ENCODE measurements at regions not wholly inside any gene's neighbourhood (a gene's known extent, or its start where the extent isn't known, plus 50 kb on each side); places are given as distances from the start of the nearest gene placed in this dataset.
A peak's percentile ranks its signal among the peaks of the same experiment; 100 is the strongest.

DNA sequence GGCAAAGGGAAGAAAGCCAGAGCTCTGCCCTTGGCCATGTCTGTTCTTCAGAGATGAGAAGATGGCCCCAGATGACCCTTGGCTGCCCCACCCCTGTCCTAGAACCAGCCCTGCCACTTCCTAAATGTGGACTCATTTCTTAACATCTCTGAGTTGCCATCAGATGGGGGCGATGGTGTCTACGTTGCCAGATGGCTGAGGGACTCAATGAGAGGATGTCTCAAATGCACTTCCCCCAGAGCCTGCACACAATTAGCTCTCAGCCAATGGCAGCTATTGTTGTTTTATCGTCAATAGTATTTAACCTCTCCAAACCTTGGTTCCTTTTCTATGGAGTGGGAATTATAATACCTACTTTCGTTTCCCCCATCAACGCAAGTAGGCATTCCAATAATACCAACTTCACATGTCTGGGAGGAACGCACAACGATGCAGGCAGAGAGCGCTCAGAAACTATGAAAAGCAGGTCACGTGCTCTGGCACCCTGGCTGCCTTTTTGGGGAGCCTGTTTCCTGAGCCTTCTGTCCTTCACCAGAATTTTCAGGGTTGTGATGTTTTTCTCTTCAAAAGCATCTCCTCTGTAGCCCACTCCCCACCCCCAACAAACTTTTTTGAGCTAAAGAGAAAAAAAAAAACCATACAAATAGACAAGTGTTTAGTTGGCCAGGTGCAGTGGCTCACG is 100.3 kb downstream of the MCFD2 start:
- ChIA-PET CTCF (interaction anchor here (1.0 to 4.0 kb wide), 8 partner anchors 9 to 61 kb away, joined by 3 to 21 read pairs (median 12); no protein-coding TSS in a partner anchor), POLR2A (no interaction called here)
- Histone ChIP-seq H3K4me2 (ENCODE audit: insufficient read depth, low read length) (peak overlapping the region; percentile 23), H3K27me3 (ENCODE audit: control insufficient read depth in 2 of 2, insufficient read depth in 2 of 2, low read length in 2 of 2) (no peaks in the 10 kb centered on the region), H3K36me3 (ENCODE audit: control insufficient read depth in 2 of 2, extremely low read depth in 1 of 2, insufficient read depth in 2 of 2, low read length in 2 of 2) (no peaks in the 10 kb centered on the region), H4K20me1 (replicated peaks; ENCODE audit: control insufficient read depth, extremely low read depth, insufficient read depth, low read length) (no peaks in the 10 kb centered on the region), H2AFZ (ENCODE audit: low read depth, low read length) (peak overlapping the region; percentile 36), H3K4me3 (replicated peaks in 1 of 3; ENCODE audit: insufficient read depth in 1 of 3, low read depth in 1 of 3, low read length in 3 of 3) (no peak overlapping the region), H3K79me2 (ENCODE audit: control insufficient read depth, insufficient read depth, low read length) (no peaks in the 10 kb centered on the region), H3K27ac (ENCODE audit: insufficient read depth, low read depth, low read length) (no peak overlapping the region), H3K9me1 (replicated peaks; ENCODE audit: control insufficient read depth, extremely low read depth, insufficient read depth, low read length) (no peaks in the 10 kb centered on the region), H3K9me3 (replicated peaks; ENCODE audit: control insufficient read depth, insufficient read depth, low read length) (no peaks in the 10 kb centered on the region), H3K9ac (replicated peaks; ENCODE audit: extremely low read depth, insufficient read depth, low read length) (no peak overlapping the region), H3K4me1 (ENCODE audit: control insufficient read depth, extremely low read depth, insufficient read depth, low read length) (peaks cover 17% of the 10 kb centered on the region)
- FAIRE-seq (peak; percentile 59), DNase-seq (ENCODE audit: low read depth, low spot score) (peak; percentile 83)
- intact Hi-C loops (cut with micrococcal nuclease): loop anchor here (2.0 kb wide), 1 partner anchor 58 kb away; no protein-coding TSS in a partner anchor
- dilution Hi-C loops (cut with MboI; ENCODE audit: extremely low pct_ligation_motif_present, low sequenced_read_pairs): no loop called here
- TF ChIP-seq POLR2A (IDR thresholded peaks at IDR 0.05; ENCODE audit: low read depth, low read length) (no peak), GATA2 (IDR thresholded peaks at IDR 0.05; ENCODE audit: insufficient read depth, insufficient read length, low read depth, low read length) (no peak), JUN (IDR thresholded peaks at IDR 0.05; ENCODE audit: borderline replicate concordance, insufficient read depth, insufficient read length, low read depth) (no peak), MYC (IDR thresholded peaks at IDR 0.05; ENCODE audit: low read depth, low read length) (no peak), POLR2AphosphoS5 (IDR thresholded peaks at IDR 0.05; ENCODE audit: insufficient read depth, low read depth, low read length) (no peak), EZH2 (IDR thresholded peaks at IDR 0.05; ENCODE audit: borderline replicate concordance, low read depth, low read length, severe bottlenecking) (no peak), FOS (IDR thresholded peaks at IDR 0.05; ENCODE audit: borderline replicate concordance, insufficient read depth, low read length) (no peak)
- TF ChIP-seq, protein P1, sequence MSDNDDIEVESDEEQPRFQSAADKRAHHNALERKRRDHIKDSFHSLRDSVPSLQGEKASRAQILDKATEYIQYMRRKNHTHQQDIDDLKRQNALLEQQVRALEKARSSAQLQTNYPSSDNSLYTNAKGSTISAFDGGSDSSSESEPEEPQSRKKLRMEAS (IDR thresholded peaks at IDR 0.05; ENCODE audit: insufficient read depth, insufficient read length): no peak
- TF ChIP-seq, protein P2, sequence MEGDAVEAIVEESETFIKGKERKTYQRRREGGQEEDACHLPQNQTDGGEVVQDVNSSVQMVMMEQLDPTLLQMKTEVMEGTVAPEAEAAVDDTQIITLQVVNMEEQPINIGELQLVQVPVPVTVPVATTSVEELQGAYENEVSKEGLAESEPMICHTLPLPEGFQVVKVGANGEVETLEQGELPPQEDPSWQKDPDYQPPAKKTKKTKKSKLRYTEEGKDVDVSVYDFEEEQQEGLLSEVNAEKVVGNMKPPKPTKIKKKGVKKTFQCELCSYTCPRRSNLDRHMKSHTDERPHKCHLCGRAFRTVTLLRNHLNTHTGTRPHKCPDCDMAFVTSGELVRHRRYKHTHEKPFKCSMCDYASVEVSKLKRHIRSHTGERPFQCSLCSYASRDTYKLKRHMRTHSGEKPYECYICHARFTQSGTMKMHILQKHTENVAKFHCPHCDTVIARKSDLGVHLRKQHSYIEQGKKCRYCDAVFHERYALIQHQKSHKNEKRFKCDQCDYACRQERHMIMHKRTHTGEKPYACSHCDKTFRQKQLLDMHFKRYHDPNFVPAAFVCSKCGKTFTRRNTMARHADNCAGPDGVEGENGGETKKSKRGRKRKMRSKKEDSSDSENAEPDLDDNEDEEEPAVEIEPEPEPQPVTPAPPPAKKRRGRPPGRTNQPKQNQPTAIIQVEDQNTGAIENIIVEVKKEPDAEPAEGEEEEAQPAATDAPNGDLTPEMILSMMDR (IDR thresholded peaks at IDR 0.05; ENCODE audit: extremely low read depth in 1 of 2, insufficient read depth in 1 of 2, low read depth in 1 of 2, low read length in 2 of 2): no peak
- BruUV-seq (replicated peaks): no TSS peak
